K562 (cell line): ENCODE measurements at regions not wholly inside any gene's neighbourhood (a gene's known extent, or its start where the extent isn't known, plus 50 kb on each side); places are given as distances from the start of the nearest gene placed in this dataset.

Experiments
- ATAC-seq: fragments of 200-7000 bp; cut with Tn5 transposase; 3 replicates; pipeline ENCODE4 v1.9.1; 2020; ENCODE audit warnings: moderate library complexity
- BruUV-seq: library from RNA; stranded (reverse); fragments of 400-500 nt; replicated peaks from 2 replicates; lab custom pipeline; 2021; lab: Mats Ljungman, UMichigan
- CTCF ChIA-PET: fragments of 300-600 bp; formaldehyde crosslinking; extraction: SDS; loops from one replicate; lab custom pipeline; 2021; ENCODE audit warnings: low intra/inter-chr PET ratio; lab: Yijun Ruan, JAX
- POLR2A ChIA-PET: fragments of 300-600, 350-650 bp; sonication (Branson Sonifier 250); formaldehyde crosslinking; extraction: SDS; loops from one replicate; lab custom pipeline; 2021; ENCODE audit warnings: antibody characterized with exemption, inconsistent platforms; lab: Yijun Ruan, JAX
- DNase-seq, 4 experiments: peaks; one replicate each; pipeline versions ENCODE4 v3.0.0 to v3.0.0-alpha.2; 2011 to 2018; ENCODE audit warnings: low spot score in 3 of 4, mixed read lengths in 3 of 4; ENCODE audit errors: extremely low read depth in 1 of 4
- FAIRE-seq: peaks from 2 replicates; lab custom pipeline; 2011; peaks lifted over from hg19 to GRCh38; lab: Jason Lieb, UNC
- H2AFZ ChIP-seq: 2 replicates; pipeline ENCODE4 v1.6.0; 2011; ENCODE audit warnings: low read depth, low read length, control low read depth, inconsistent platforms
- H3K27ac ChIP-seq: fragments of 200-600 bp; 3 replicates; pipeline ENCODE4 v1.8.0; 2011; ENCODE audit warnings: low read depth, mild to moderate bottlenecking, control low read depth, inconsistent platforms, low read length, moderate library complexity, mixed read lengths; ENCODE audit errors: extremely low read depth
- H3K27me3 ChIP-seq, 2 experiments: fragments of 300-600 bp in 1 of 2; 2 replicates in 1 of 2; 3 replicates in 1 of 2; pipeline versions ENCODE4 v1.6.0 to v1.8.0; 2011; ENCODE audit warnings: inconsistent platforms in 2 of 2, low read length in 2 of 2, mild to moderate bottlenecking in 1 of 2, mixed read lengths in 1 of 2, moderate library complexity in 1 of 2; ENCODE audit not compliant: control insufficient read depth in 2 of 2, insufficient read depth in 2 of 2
- H3K36me3 ChIP-seq: fragments of 300-600 bp; 3 replicates; pipeline ENCODE4 v1.8.0; 2011; ENCODE audit warnings: mild to moderate bottlenecking, low read length, inconsistent platforms; ENCODE audit not compliant: control insufficient read depth, insufficient read depth
- H3K4me1 ChIP-seq, 2 experiments: fragments of 200-600 bp in 1 of 2; replicated peaks in 1 of 2; 2 replicates in 1 of 2; 3 replicates in 1 of 2; pipeline versions ENCODE4 v1.5.1 to v1.8.0; 2011; ENCODE audit warnings: inconsistent platforms in 2 of 2, low read length in 2 of 2, mild to moderate bottlenecking in 1 of 2, mixed read lengths in 1 of 2, moderate library complexity in 1 of 2; ENCODE audit not compliant: control insufficient read depth in 2 of 2, insufficient read depth in 2 of 2
- H3K4me2 ChIP-seq: 2 replicates; pipeline ENCODE4 v1.6.1; 2011; ENCODE audit warnings: low read length, control low read depth, inconsistent platforms, mixed read lengths; ENCODE audit not compliant: insufficient read depth
- H3K4me3 ChIP-seq: fragments of 200-600 bp; sonication (generic), shearing (Covaris generic); 2 replicates; pipeline ENCODE4 v1.5.1; 2016; ENCODE audit warnings: control low read depth, inconsistent platforms
- H3K79me2 ChIP-seq: fragments of 200-600 bp; 3 replicates; pipeline ENCODE4 v1.8.0; 2011; ENCODE audit warnings: low read length, inconsistent platforms; ENCODE audit not compliant: control insufficient read depth, insufficient read depth
- H3K9ac ChIP-seq, 2 experiments: 2 replicates each; pipeline versions ENCODE4 v1.6.0 to v1.6.1; 2011; ENCODE audit warnings: low read depth in 2 of 2, low read length in 2 of 2, control low read depth in 1 of 2, inconsistent platforms in 1 of 2, mild to moderate bottlenecking in 1 of 2, mixed read lengths in 1 of 2; ENCODE audit not compliant: insufficient read depth in 1 of 2
- H3K9me1 ChIP-seq: one replicate; pipeline ENCODE4 v1.6.0; 2011; ENCODE audit warnings: inconsistent platforms, mild to moderate bottlenecking, low read length, moderate library complexity; ENCODE audit not compliant: control insufficient read depth, insufficient read depth
- H3K9me3 ChIP-seq: replicated peaks from 2 replicates; pipeline ENCODE4 v1.5.1; 2011; ENCODE audit warnings: low read depth, low read length, inconsistent platforms; ENCODE audit not compliant: control insufficient read depth, insufficient read depth
- H4K20me1 ChIP-seq: replicated peaks from 2 replicates; pipeline ENCODE4 v1.6.1; 2011; ENCODE audit warnings: low read length, inconsistent platforms, mixed read lengths; ENCODE audit not compliant: control insufficient read depth, insufficient read depth
- CHD4 ChIP-seq: fragments of 200-600 bp; sonication (generic); IDR thresholded peaks from 3 replicates; pipeline ENCODE4 v1.6.1; 2012; ENCODE audit warnings: low read depth, mild to moderate bottlenecking, mixed read lengths, low read length, inconsistent platforms; ENCODE audit not compliant: insufficient read depth, insufficient replicate concordance, poor library complexity, severe bottlenecking
- COPS2 ChIP-seq: fragments of 450-650 bp; conservative IDR thresholded peaks from 2 replicates; pipeline ENCODE4 v1.6.1; 2016; ENCODE audit warnings: mild to moderate bottlenecking, moderate library complexity
- IRF1 ChIP-seq: sonication (generic); formaldehyde crosslinking; IDR thresholded peaks from 2 replicates; pipeline ENCODE4 v1.8.0; 2022; ENCODE audit warnings: missing genetic modification reagents, mild to moderate bottlenecking, borderline replicate concordance
- NBN ChIP-seq: fragments of 450-650 bp; IDR thresholded peaks from 2 replicates; pipeline ENCODE4 v1.6.1; 2016; ENCODE audit warnings: low read depth, mild to moderate bottlenecking
- SFPQ ChIP-seq: fragments of 200-400 bp; formaldehyde crosslinking; IDR thresholded peaks from 2 replicates; pipeline ENCODE4 v1.6.1; 2017; ENCODE audit warnings: mild to moderate bottlenecking, low read depth, low read length, moderate library complexity
- TAF9B ChIP-seq: fragments of 450-650 bp; IDR thresholded peaks from 2 replicates; pipeline ENCODE4 v1.6.1; 2018; ENCODE audit warnings: mild to moderate bottlenecking; ENCODE audit not compliant: partially characterized antibody
- TBP ChIP-seq: optimal IDR thresholded peaks from 2 replicates; pipeline ENCODE3; 2011; ENCODE audit warnings: low read depth, low read length, improper control_type of control experiment
- ZNF184 ChIP-seq: sonication (generic); formaldehyde crosslinking; IDR thresholded peaks from 2 replicates; pipeline ENCODE4 v1.5.0; 2020; ENCODE audit warnings: missing genetic modification reagents
- ZNF217 ChIP-seq: sonication (generic); formaldehyde crosslinking; IDR thresholded peaks from 2 replicates; pipeline ENCODE4 v1.8.0; 2022; ENCODE audit warnings: mild to moderate bottlenecking, missing genetic modification reagents
- ZNF280A ChIP-seq: fragments of 450-650 bp; IDR thresholded peaks from 2 replicates; pipeline ENCODE4 v1.6.1; 2018; ENCODE audit warnings: mild to moderate bottlenecking, low read depth; ENCODE audit not compliant: partially characterized antibody
- ZNF41 ChIP-seq: fragments of 250-450 bp; sonication (Bioruptor Pico); conservative IDR thresholded peaks from 2 replicates; pipeline ENCODE4 v1.4.0; 2020; ENCODE audit warnings: mild to moderate bottlenecking
- ZNF431 ChIP-seq: sonication (generic); formaldehyde crosslinking; IDR thresholded peaks from 2 replicates; pipeline ENCODE4 v1.8.0; 2022; ENCODE audit warnings: mild to moderate bottlenecking, missing genetic modification reagents
- WGBS: fragments of 100-300 bp; shearing (Covaris generic); methylation state at CpG from one replicate; pipeline ENCODE4 v1.1.6; 2016; ENCODE audit warnings: low coverage, mixed read lengths; ENCODE audit not compliant: insufficient coverage; ENCODE audit errors: missing lambda C conversion rate; 5-methylcytosine and 5-hydroxymethylcytosine counted together
- in situ Hi-C: fragments of 300-500 bp; cut with MboI; formaldehyde crosslinking; loops from 4 replicates; pipeline ENCODE4 v1.15.0; 2018; ENCODE audit warnings: inconsistent platforms, mixed read lengths
- intact Hi-C: fragments of 100-400 bp; cut with micrococcal nuclease; formaldehyde crosslinking; loops from 2 replicates; pipeline ENCODE4 v1.14.2; 2022
- TF ChIP-seq, protein P1 (sequence below): fragments of 250-450 bp; sonication (Bioruptor Pico); IDR thresholded peaks from 2 replicates; pipeline ENCODE4 v1.5.0; 2021; ENCODE audit warnings: mild to moderate bottlenecking, borderline replicate concordance
- TF ChIP-seq, protein P2 (sequence below): sonication (generic); formaldehyde crosslinking; IDR thresholded peaks from 2 replicates; pipeline ENCODE4 v1.8.0; 2022; ENCODE audit warnings: mild to moderate bottlenecking, missing genetic modification reagents

DNA sequence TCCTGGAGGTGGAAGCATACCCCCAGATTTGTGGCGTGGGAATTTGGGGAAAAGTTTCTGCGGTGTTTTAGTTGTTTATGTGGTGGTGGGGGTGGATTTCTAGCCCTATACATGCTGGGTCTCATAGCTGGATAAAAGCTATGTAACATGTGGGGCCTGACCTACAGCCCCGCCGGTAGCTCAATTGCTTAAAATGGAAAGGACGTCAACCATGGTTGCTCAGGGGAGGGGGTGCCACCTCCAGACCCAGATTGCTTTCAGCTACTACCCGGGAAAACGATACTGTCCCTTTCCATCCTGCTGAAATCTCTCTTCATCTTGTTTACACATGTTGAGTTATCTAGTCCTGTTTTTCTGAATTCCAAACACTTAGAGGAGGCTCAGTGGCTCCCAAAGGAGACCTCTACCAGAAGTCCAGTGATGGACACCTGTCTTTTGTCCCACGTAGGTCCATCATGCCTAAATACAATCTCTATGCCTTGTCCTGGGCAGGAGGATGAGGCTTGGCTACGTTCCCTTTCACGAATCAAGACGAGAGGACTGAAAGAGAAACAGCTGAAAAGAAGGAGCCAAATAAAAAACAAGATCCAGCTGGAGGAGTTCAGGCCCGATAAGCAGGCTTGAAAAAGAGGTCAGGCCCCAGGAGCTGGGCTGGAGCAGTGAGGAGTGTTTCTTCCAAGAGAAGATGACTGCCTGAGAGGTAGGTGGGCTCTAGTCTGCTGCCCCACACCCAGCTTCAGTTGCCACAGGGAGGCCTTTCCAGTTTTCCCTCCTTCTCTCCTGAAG, 72.1 kb upstream of the TPRG1 start:
- no peaks in the 10 kb centered on the region for H3K4me1 ChIP-seq
- no peaks in the 10 kb centered on the region for H3K9me1 ChIP-seq
- ChIA-PET CTCF (no interaction called here), POLR2A (interaction anchor here (0.8 kb wide), 1 partner anchor 10 kb away, joined by 3 read pairs; no protein-coding TSS in a partner anchor)
- no peak overlapping the region for H3K27ac ChIP-seq
- no peak for FAIRE-seq
- intact Hi-C loops: no loop called here
- no TSS peak for BruUV-seq
- no peaks in the 10 kb centered on the region for H3K36me3 ChIP-seq
- no peak overlapping the region for H3K4me3 ChIP-seq
- no peaks in the 10 kb centered on the region for H4K20me1 ChIP-seq
- no peak for DNase-seq
- H3K9ac ChIP-seq: no peak overlapping the region
- no peak overlapping the region for H2AFZ ChIP-seq
- in situ Hi-C loops: no loop called here
- no peak overlapping the region for H3K4me2 ChIP-seq
- under 1% methylated on average over 12 of the region's 12 CpGs for whole genome bisulfite sequencing
- no peaks in the 10 kb centered on the region for H3K9me3 ChIP-seq
- H3K27me3 ChIP-seq: no peaks in the 10 kb centered on the region
- ATAC-seq: no peak
- no peaks in the 10 kb centered on the region for H3K79me2 ChIP-seq
- TF ChIP-seq, protein P1, sequence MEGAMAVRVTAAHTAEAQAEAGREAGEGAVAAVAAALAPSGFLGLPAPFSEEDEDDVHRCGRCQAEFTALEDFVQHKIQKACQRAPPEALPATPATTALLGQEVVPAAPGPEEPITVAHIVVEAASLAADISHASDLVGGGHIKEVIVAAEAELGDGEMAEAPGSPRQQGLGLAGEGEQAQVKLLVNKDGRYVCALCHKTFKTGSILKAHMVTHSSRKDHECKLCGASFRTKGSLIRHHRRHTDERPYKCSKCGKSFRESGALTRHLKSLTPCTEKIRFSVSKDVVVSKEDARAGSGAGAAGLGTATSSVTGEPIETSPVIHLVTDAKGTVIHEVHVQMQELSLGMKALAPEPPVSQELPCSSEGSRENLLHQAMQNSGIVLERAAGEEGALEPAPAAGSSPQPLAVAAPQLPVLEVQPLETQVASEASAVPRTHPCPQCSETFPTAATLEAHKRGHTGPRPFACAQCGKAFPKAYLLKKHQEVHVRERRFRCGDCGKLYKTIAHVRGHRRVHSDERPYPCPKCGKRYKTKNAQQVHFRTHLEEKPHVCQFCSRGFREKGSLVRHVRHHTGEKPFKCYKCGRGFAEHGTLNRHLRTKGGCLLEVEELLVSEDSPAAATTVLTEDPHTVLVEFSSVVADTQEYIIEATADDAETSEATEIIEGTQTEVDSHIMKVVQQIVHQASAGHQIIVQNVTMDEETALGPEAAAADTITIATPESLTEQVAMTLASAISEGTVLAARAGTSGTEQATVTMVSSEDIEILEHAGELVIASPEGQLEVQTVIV (CRISPR knock-in tag): no peak
- TF ChIP-seq ZNF41 (no peak), ZNF280A (no peak), IRF1 (CRISPR knock-in tag) (no peak), ZNF217 (CRISPR knock-in tag) (no peak), TBP (no peak), TAF9B (no peak), ZNF431 (no peak), COPS2 (no peak), CHD4 (no peak), ZNF184 (no peak), NBN (no peak), SFPQ (no peak)
- TF ChIP-seq, protein P2, sequence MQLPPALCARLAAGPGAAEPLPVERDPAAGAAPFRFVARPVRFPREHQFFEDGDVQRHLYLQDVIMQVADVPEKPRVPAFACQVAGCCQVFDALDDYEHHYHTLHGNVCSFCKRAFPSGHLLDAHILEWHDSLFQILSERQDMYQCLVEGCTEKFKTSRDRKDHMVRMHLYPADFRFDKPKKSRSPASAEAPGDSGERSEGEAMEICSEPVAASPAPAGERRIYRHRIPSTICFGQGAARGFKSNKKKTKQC (CRISPR knock-in tag): no peak
